ENCODE measurements at regions not wholly inside any gene's neighbourhood (a gene's known extent, or its start where the extent isn't known, plus 50 kb on each side); places are given as distances from the start of the nearest gene placed in this dataset.

DNA sequence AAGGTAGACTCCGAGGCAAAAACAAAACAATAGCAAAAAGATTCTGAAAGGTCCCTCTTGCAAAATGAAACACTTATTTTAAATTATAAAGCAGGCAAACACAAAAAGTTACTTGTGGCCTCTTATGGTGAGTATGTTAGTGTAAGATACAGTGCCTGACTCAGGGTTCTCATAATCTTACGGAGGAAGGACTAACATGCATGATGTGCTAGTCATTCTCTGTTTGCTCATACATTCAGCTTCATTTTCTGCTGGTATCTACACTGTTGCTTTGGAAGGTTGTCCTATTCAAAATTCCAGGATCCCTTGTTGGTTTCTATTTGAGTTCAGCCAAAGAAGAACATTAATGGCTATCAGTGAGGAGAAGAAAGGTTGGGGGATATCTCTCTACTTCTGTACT, 249.1 kb upstream of the FAM47A start:
- H3K27me3 Mint-ChIP-seq (ENCODE audit: low read depth, unreplicated experiment): no peaks in the 10 kb centered on the region
- no peak for FAIRE-seq
- no peaks in the 10 kb centered on the region for H3K4me1 Mint-ChIP-seq (ENCODE audit: low read depth, unreplicated experiment)
- H3K4me1 ChIP-seq (ENCODE audit: insufficient read depth, low read length): peaks cover 3% of the 10 kb centered on the region
- no peak overlapping the region for H3K4me3 Mint-ChIP-seq (ENCODE audit: unreplicated experiment)
- H3K9me3 ChIP-seq (ENCODE audit: insufficient read depth, low read depth, low read length): no peaks in the 10 kb centered on the region
- DNase-seq (ENCODE audit: low read depth): no peak
- H3K4me3 ChIP-seq (ENCODE audit: insufficient read depth, low read depth, low read length): no peak overlapping the region
- H3K27me3 ChIP-seq (ENCODE audit: insufficient read depth, low read length): no peaks in the 10 kb centered on the region
- H3K9ac ChIP-seq (ENCODE audit: low read length): no peak overlapping the region
- no peak for TF ChIP-seq EZH2 (IDR thresholded peaks at IDR 0.05; ENCODE audit: insufficient read depth, low read length)
- TF ChIP-seq, protein P1, sequence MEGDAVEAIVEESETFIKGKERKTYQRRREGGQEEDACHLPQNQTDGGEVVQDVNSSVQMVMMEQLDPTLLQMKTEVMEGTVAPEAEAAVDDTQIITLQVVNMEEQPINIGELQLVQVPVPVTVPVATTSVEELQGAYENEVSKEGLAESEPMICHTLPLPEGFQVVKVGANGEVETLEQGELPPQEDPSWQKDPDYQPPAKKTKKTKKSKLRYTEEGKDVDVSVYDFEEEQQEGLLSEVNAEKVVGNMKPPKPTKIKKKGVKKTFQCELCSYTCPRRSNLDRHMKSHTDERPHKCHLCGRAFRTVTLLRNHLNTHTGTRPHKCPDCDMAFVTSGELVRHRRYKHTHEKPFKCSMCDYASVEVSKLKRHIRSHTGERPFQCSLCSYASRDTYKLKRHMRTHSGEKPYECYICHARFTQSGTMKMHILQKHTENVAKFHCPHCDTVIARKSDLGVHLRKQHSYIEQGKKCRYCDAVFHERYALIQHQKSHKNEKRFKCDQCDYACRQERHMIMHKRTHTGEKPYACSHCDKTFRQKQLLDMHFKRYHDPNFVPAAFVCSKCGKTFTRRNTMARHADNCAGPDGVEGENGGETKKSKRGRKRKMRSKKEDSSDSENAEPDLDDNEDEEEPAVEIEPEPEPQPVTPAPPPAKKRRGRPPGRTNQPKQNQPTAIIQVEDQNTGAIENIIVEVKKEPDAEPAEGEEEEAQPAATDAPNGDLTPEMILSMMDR (IDR thresholded peaks at IDR 0.05; ENCODE audit: insufficient read depth, low read depth, low read length): no peak
- H2AFZ ChIP-seq (ENCODE audit: low read depth, low read length): no peak overlapping the region
- H3K4me2 ChIP-seq (ENCODE audit: low read length): peak overlapping the region; percentile 15
- no peak overlapping the region for H3K27ac Mint-ChIP-seq (ENCODE audit: unreplicated experiment)
- no peaks in the 10 kb centered on the region for H3K79me2 ChIP-seq (ENCODE audit: insufficient read depth, low read length)
- H3K27ac ChIP-seq (ENCODE audit: low read depth, low read length): peak overlapping the region; percentile 61
- H3K9me3 Mint-ChIP-seq (ENCODE audit: unreplicated experiment): no peaks in the 10 kb centered on the region
- no peaks in the 10 kb centered on the region for H3K36me3 ChIP-seq (ENCODE audit: insufficient read depth, low read length)
- H4K20me1 ChIP-seq (ENCODE audit: insufficient read depth, low read length): no peaks in the 10 kb centered on the region
- H3K36me3 Mint-ChIP-seq (ENCODE audit: low read depth, unreplicated experiment): no peaks in the 10 kb centered on the region

DNA sequence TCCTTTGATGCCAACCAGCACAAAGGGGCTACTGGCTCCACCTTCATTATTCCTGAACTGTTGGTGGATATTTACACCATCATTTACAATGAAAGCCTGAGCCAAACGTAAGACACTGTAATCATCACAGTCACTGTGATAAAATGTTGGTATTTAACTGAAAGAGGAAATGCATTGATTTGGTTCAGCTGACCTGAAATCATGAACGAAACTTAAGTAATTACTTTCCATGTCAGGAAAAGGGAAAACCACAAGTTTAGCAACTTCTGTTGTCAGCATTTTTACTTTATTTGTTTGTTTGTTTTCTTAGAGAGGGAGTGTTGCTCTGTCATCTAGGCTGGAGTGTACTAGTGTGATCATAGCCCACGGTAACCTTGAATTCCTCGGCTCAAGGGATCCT, 247.8 kb upstream of the FAM47A start:
- Histone ChIP-seq H3K36me3 (ENCODE audit: insufficient read depth, low read length) (no peaks in the 10 kb centered on the region), H3K9ac (ENCODE audit: low read length) (no peak overlapping the region), H3K4me3 (ENCODE audit: insufficient read depth, low read depth, low read length) (no peak overlapping the region), H3K27ac (ENCODE audit: low read depth, low read length) (no peak overlapping the region), H3K9me3 (ENCODE audit: insufficient read depth, low read depth, low read length) (no peaks in the 10 kb centered on the region), H3K4me2 (ENCODE audit: low read length) (peak overlapping the region; percentile 29), H3K4me1 (ENCODE audit: insufficient read depth, low read length) (peaks cover 3% of the 10 kb centered on the region), H3K27me3 (ENCODE audit: insufficient read depth, low read length) (no peaks in the 10 kb centered on the region), H3K79me2 (ENCODE audit: insufficient read depth, low read length) (no peaks in the 10 kb centered on the region), H4K20me1 (ENCODE audit: insufficient read depth, low read length) (no peaks in the 10 kb centered on the region), H2AFZ (ENCODE audit: low read depth, low read length) (no peak overlapping the region)
- H3K27me3 Mint-ChIP-seq (ENCODE audit: low read depth, unreplicated experiment): no peaks in the 10 kb centered on the region
- no peaks in the 10 kb centered on the region for H3K4me1 Mint-ChIP-seq (ENCODE audit: low read depth, unreplicated experiment)
- TF ChIP-seq, protein P1 (IDR thresholded peaks at IDR 0.05; ENCODE audit: insufficient read depth, low read depth, low read length): no peak
- TF ChIP-seq EZH2 (IDR thresholded peaks at IDR 0.05; ENCODE audit: insufficient read depth, low read length): no peak
- no peak overlapping the region for H3K4me3 Mint-ChIP-seq (ENCODE audit: unreplicated experiment)
- H3K36me3 Mint-ChIP-seq (ENCODE audit: low read depth, unreplicated experiment): no peaks in the 10 kb centered on the region
- H3K27ac Mint-ChIP-seq (ENCODE audit: unreplicated experiment): no peak overlapping the region
- H3K9me3 Mint-ChIP-seq (ENCODE audit: unreplicated experiment): no peaks in the 10 kb centered on the region
- FAIRE-seq (no peak), DNase-seq (ENCODE audit: low read depth) (no peak)

DNA sequence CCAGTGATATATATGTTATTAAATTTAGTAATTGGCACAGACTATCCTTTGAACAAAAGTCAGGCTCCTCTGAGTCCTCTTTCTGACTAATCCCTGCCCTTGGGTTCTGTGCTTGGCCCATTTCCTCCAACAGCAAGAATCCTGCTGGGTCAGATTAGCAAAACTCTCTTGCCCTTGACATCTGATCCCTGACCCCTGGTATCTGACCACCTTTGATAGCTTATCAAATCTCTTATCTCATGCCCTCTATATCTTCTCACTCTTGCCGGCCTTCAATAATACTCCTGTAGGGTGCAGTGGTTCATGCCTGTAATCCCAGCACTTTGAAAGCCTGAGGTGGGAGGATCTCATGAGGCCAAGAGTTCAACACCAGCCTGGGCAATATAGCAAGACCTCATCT, 245.5 kb upstream of the FAM47A start:
- Mint-ChIP-seq H3K4me3 (ENCODE audit: unreplicated experiment) (no peak overlapping the region), H3K9me3 (ENCODE audit: unreplicated experiment) (no peaks in the 10 kb centered on the region), H3K27ac (ENCODE audit: unreplicated experiment) (no peak overlapping the region), H3K27me3 (ENCODE audit: low read depth, unreplicated experiment) (no peaks in the 10 kb centered on the region), H3K4me1 (ENCODE audit: low read depth, unreplicated experiment) (no peaks in the 10 kb centered on the region), H3K36me3 (ENCODE audit: low read depth, unreplicated experiment) (no peaks in the 10 kb centered on the region)
- no peaks in the 10 kb centered on the region for H3K27me3 ChIP-seq (ENCODE audit: insufficient read depth, low read length)
- no peaks in the 10 kb centered on the region for H3K9me3 ChIP-seq (ENCODE audit: insufficient read depth, low read depth, low read length)
- H3K27ac ChIP-seq (ENCODE audit: low read depth, low read length): no peak overlapping the region
- H4K20me1 ChIP-seq (ENCODE audit: insufficient read depth, low read length): no peaks in the 10 kb centered on the region
- H3K9ac ChIP-seq (ENCODE audit: low read length): no peak overlapping the region
- H3K4me3 ChIP-seq (ENCODE audit: insufficient read depth, low read depth, low read length): no peak overlapping the region
- no peaks in the 10 kb centered on the region for H3K36me3 ChIP-seq (ENCODE audit: insufficient read depth, low read length)
- TF ChIP-seq EZH2 (IDR thresholded peaks at IDR 0.05; ENCODE audit: insufficient read depth, low read length): no peak
- TF ChIP-seq, protein P1 (IDR thresholded peaks at IDR 0.05; ENCODE audit: insufficient read depth, low read depth, low read length): no peak
- DNase-seq (ENCODE audit: low read depth) (no peak), FAIRE-seq (peak; percentile 43)
- H3K79me2 ChIP-seq (ENCODE audit: insufficient read depth, low read length): no peaks in the 10 kb centered on the region
- H2AFZ ChIP-seq (ENCODE audit: low read depth, low read length): no peak overlapping the region
- H3K4me1 ChIP-seq (ENCODE audit: insufficient read depth, low read length): peaks cover under 1% of the 10 kb centered on the region
- H3K4me2 ChIP-seq (ENCODE audit: low read length): no peak overlapping the region
